Central memory CD8-positive, alpha-beta T cell (primary cell): ENCODE measurements at regions not wholly inside any gene's neighbourhood (a gene's known extent, or its start where the extent isn't known, plus 50 kb on each side); places are given as distances from the start of the nearest gene placed in this dataset.
"Not testable (repeated sequence)": the region's sequence is repeated elsewhere in the genome, so short reads cannot be mapped to it uniquely, and the experiment has no call there.

Source experiments
- ATAC-seq: fragments of 150-1000 bp; cut with Tn5 transposase; replicated peaks from 2 replicates; pipeline ENCODE4 v1.10.0; 2022; ENCODE audit warnings: mild to moderate bottlenecking, moderate FRiP score, moderate number of reproducible peaks; ENCODE audit not compliant: poor library complexity, severe bottlenecking; ENCODE audit errors: extremely low read depth
- DNase-seq, 2 donors: peaks; one replicate each; pipeline ENCODE4 v3.0.0; 2021; ENCODE audit warnings: low spot score in 2 of 2
- H3K27ac Mint-ChIP-seq: one replicate; pipeline ENCODE4 v1.8.0; 2022; ENCODE audit warnings: low read depth, mild to moderate bottlenecking, moderate library complexity, mixed read lengths
- H3K27me3 Mint-ChIP-seq: one replicate; pipeline ENCODE4 v1.8.0; 2022; ENCODE audit warnings: mixed read lengths
- H3K36me3 Mint-ChIP-seq: one replicate; pipeline ENCODE4 v1.8.0; 2022; ENCODE audit warnings: mild to moderate bottlenecking, moderate library complexity, mixed read lengths; ENCODE audit not compliant: insufficient read depth
- H3K4me1 Mint-ChIP-seq: one replicate; pipeline ENCODE4 v1.8.0; 2022; ENCODE audit warnings: mixed read lengths
- H3K4me3 Mint-ChIP-seq: one replicate; pipeline ENCODE4 v1.8.0; 2022; ENCODE audit warnings: mild to moderate bottlenecking, moderate library complexity, mixed read lengths
- H3K9me3 Mint-ChIP-seq: one replicate; pipeline ENCODE4 v1.8.0; 2022; ENCODE audit warnings: mixed read lengths

DNA sequence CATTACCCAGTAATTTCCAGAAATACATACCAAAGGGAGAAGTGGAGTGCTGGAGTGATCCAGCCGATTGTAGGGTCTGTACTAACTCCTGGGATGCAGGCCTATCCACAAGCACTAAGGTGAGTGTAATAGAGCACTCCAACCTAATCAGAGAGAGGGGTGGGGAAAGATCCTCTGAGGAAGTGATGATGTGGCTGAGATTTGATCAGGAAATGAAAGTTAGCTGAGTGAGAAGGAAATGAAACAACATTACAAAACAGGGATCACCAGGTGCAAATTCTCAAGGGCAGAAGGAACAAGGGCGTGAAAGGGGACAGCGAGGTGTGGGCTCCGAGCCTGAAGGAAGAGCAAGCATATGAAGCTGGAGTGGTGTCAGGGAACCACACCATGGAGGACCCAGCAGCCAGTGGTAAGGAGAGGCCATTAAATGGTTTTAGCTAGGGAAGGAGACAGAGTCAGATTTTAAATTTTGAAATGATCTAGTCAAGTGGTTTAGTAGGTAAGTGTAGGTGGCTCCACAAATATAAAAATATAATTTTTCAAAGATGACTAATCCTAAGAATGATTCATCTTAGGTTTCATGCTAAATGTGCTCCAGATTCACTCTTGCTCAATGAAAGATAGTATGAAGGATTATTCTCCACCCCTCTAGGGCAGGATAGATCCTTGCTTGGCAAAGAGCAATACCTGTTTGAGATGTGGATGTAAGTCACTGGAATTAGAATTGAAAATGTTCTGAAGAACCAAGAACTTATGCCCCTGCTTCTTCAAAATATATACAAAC lies 348.7 kb downstream of the TBL1XR1 start:
- no peaks in the 10 kb centered on the region for H3K4me1 Mint-ChIP-seq
- H3K27ac Mint-ChIP-seq: no peak overlapping the region
- peaks cover 5% of the 10 kb centered on the region for H3K27me3 Mint-ChIP-seq
- DNase-seq (no peak), ATAC-seq (no peak)
- H3K36me3 Mint-ChIP-seq: no peaks in the 10 kb centered on the region
- no peaks in the 10 kb centered on the region for H3K9me3 Mint-ChIP-seq
- H3K4me3 Mint-ChIP-seq: no peak overlapping the region

DNA sequence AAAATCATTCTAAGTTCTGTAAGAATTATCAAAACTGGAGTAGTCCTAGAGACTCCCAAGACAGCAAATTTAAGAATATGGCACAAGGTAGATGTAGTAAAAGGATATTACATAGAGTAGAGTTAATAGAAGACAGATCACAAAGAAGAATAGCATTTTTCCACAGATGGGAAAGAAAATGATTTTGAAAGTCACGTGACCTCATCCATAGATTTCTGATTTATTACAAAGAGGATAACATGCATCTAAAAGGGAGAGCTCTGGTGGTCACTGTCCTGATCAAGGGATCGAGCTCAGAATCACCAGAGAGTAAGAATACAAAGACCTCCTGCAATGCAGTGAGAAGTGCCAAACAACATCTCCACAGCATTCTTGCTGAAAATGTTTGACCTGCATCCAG lies 354.4 kb downstream of the TBL1XR1 start:
- no peaks in the 10 kb centered on the region for H3K36me3 Mint-ChIP-seq

DNA sequence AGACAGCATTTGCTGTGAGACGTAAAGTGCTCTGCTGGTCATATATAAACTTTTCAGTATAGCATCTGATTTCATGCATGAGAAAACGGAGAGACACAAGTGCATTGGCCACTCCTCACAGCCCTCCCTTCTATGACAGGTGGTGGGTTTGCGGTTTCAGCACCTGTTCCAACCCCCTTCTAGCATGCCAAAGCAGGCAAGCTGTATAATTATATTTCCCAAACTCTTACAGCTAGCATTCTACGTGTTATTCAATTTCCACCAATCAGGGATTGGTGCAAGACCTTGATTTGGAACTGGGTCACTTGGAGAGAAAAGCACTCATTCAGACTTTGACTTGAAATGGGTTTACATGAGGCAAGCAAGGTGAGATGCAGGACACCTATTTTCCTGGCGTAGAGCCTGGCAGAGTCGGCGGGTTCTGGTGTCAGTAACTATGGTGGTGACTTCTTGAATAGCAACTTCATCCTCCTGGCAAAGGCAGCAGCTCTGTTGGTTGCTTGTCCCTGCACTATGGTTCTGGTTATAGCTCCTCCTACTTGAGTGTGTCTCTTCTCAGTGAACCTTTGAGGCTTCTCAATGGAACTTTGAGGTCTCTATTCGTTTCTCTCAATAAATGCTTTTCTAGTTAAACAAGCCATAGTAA lies 356.5 kb downstream of the TBL1XR1 start:
- no peaks in the 10 kb centered on the region for H3K36me3 Mint-ChIP-seq
- H3K9me3 Mint-ChIP-seq: no peaks in the 10 kb centered on the region

More for the DNA sequence above, 354.4 kb downstream of the TBL1XR1 start:
- DNase-seq (no peak), ATAC-seq (no peak)
- Mint-ChIP-seq H3K4me1 (no peaks in the 10 kb centered on the region), H3K27me3 (peaks cover 42% of the 10 kb centered on the region), H3K4me3 (no peak overlapping the region), H3K27ac (no peak overlapping the region), H3K9me3 (no peaks in the 10 kb centered on the region)

DNA sequence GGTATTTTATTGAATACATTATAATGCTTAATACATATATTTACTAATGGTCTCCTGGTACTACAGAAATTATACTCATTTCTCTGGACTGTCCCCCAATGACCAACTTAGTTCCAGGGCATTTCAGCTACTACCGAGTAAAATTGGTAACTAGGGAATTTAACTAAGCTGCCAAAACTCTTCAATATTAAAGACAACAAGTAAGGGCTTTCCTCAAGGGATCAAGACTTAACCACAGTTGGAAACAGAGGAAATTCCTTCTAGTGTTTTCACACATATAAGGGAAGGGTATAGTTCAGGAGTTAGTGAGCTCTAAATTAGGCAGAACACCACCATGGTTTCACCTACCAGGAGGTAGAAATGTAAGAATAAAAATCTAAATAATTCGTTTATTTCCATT lies 357.4 kb downstream of the TBL1XR1 start:
- Mint-ChIP-seq H3K27ac (no peak overlapping the region), H3K27me3 (peaks cover 42% of the 10 kb centered on the region)

More for the DNA sequence above, 356.5 kb downstream of the TBL1XR1 start:
- ATAC-seq: no peak
- no peak for DNase-seq
- Mint-ChIP-seq H3K27ac (peak overlapping the region; percentile 35), H3K4me1 (no peaks in the 10 kb centered on the region), H3K27me3 (peaks cover 42% of the 10 kb centered on the region), H3K4me3 (no peak overlapping the region)

DNA sequence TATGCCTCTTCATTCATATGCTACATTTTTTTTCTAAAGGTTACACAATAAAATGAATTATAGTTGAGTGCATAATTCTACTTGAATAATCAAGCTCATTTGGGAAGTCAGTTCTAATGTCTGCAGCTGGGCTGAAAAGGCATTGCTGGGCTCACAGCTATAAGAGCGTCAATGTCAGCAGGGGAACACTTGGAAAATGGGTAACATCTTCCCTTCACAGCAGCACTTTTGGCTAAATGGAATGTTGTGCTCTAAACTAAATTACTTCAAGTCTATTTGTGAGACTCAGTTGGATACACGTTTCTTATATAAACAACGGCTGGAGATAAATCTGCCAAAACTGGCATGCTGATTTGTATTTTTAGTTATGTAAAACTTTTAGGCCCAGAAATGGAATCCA lies 357.8 kb downstream of the TBL1XR1 start:
- no peak overlapping the region for H3K27ac Mint-ChIP-seq
- H3K36me3 Mint-ChIP-seq: no peaks in the 10 kb centered on the region

More for the DNA sequence above, 357.4 kb downstream of the TBL1XR1 start:
- ATAC-seq: no peak
- DNase-seq: no peak
- Mint-ChIP-seq H3K36me3 (no peaks in the 10 kb centered on the region), H3K9me3 (no peaks in the 10 kb centered on the region), H3K4me3 (no peak overlapping the region), H3K4me1 (no peaks in the 10 kb centered on the region)

DNA sequence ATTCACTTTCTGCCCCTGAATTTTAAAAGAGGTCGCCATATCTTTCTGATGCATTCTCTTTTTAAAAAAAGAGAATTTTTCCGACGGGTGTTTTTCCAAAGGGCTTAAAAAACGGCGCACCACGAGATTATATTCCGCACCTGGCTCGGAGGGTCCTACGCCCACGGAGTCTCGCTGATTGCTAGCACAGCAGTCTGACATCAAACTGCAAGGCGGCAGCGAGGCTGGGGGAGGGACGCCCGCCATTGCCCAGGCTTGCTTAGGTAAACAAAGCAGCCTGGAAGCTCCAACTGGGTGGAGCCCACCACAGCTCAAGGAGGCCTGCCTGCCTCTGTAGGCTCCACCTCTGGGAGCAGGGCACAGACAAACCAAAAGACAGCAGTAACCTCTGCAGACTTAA lies 370.0 kb downstream of the TBL1XR1 start:
- DNase-seq, H3K4me1 Mint-ChIP-seq, H3K36me3 Mint-ChIP-seq, H3K9me3 Mint-ChIP-seq, ATAC-seq, H3K4me3 Mint-ChIP-seq, H3K27ac Mint-ChIP-seq: not testable (repeated sequence)
- H3K27me3 Mint-ChIP-seq: peaks cover 19% of the 10 kb centered on the region

More for the DNA sequence above, 357.8 kb downstream of the TBL1XR1 start:
- Mint-ChIP-seq H3K9me3 (no peaks in the 10 kb centered on the region), H3K27me3 (peaks cover 42% of the 10 kb centered on the region), H3K4me3 (no peak overlapping the region), H3K4me1 (no peaks in the 10 kb centered on the region)
- ATAC-seq: no peak
- DNase-seq: no peak

DNA sequence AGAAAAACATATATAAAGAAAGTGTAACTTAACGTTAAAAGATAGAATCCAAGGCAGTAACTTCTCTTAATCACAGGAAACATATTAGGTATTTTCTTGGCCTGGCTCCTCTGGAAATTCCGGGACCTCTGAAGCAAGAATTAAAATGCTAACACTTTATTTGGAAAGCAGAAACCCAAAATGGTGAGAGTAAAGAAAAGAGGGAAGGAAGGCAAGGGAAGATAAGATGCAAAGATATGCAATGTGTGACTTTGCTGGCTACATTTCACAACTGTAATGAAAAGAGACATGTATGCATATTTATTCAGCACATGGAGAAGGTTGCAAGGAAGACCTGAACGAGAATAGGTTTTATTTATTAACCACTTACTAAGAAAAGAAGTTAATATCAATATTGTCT lies 372.5 kb downstream of the TBL1XR1 start:
- Mint-ChIP-seq H3K9me3 (no peaks in the 10 kb centered on the region), H3K36me3 (no peaks in the 10 kb centered on the region), H3K4me1 (no peaks in the 10 kb centered on the region), H3K27ac (no peak overlapping the region), H3K4me3 (no peak overlapping the region), H3K27me3 (peaks cover 21% of the 10 kb centered on the region)
- ATAC-seq (no peak), DNase-seq (no peak)

DNA sequence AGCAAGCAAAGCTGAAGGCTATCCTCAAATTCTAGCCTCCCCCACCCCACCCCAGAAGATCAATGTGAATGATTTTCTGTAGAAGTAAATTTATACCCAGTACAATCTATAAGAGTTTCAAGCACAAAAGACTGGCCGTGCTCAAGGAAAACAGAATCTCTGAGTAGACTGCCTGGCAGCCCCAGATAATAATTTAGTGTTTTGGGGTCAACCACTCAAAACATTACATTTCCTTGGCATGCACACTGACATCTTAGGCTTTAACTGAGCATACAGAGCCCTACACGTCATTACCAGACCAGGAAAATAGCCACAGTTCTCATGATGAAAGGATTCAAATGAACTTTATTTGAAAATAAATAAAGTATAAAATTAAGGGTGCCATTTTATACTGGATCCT lies 376.5 kb downstream of the TBL1XR1 start:
- Mint-ChIP-seq H3K4me1 (no peaks in the 10 kb centered on the region), H3K36me3 (no peaks in the 10 kb centered on the region), H3K27ac (no peak overlapping the region), H3K9me3 (no peaks in the 10 kb centered on the region), H3K27me3 (peaks cover 21% of the 10 kb centered on the region), H3K4me3 (no peak overlapping the region)
- no peak for ATAC-seq
- DNase-seq: no peak

DNA sequence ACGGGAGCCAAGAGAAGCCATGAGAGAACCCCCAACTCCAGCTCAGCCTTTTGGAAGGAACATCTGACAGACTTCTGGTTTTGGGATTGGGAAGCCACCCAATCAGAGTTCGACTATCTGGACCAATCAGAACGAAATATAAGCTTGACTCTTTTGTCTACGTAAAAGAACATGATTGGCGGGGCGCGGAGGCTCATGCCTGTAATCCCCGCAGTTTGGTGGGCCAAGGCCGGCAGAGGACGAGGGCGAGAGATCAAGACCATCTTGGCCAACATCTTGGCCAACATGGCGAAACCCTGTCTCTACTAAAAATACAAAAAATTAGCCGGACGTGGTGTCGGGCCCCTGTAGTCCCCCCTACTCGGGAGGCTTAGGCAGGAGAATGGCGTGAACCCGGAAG lies 380.3 kb downstream of the TBL1XR1 start:
- no peak for DNase-seq
- Mint-ChIP-seq H3K9me3 (no peaks in the 10 kb centered on the region), H3K36me3 (peaks cover 1% of the 10 kb centered on the region), H3K4me3 (no peak overlapping the region), H3K4me1 (no peaks in the 10 kb centered on the region), H3K27ac (no peak overlapping the region), H3K27me3 (no peaks in the 10 kb centered on the region)
- no peak for ATAC-seq

DNA sequence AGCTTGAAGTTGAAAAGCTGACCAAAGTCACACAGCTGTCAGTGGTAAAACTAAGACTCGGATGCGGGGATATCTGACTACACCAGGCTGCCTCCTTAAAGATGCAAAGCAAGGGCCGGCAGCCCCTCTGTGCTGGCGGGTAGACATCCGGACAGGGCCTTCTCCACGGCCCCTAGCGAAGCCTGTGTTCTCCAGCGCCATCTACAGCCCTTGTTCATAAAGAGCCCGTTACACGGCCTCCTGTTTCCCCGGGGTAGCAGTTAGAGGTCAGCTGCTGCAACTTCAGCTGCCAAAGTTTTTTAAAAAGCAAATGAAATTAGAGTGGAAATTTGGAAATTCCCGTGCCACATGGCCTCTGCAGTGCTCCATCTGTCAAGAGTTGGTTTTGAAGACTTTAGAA lies 383.0 kb downstream of the TBL1XR1 start:
- ATAC-seq (no peak), DNase-seq (no peak)
- no peaks in the 10 kb centered on the region for H3K9me3 Mint-ChIP-seq
- no peak overlapping the region for H3K27ac Mint-ChIP-seq
- H3K27me3 Mint-ChIP-seq: no peaks in the 10 kb centered on the region
- no peaks in the 10 kb centered on the region for H3K4me1 Mint-ChIP-seq
- H3K36me3 Mint-ChIP-seq: peaks cover 1% of the 10 kb centered on the region
- H3K4me3 Mint-ChIP-seq: no peak overlapping the region

DNA sequence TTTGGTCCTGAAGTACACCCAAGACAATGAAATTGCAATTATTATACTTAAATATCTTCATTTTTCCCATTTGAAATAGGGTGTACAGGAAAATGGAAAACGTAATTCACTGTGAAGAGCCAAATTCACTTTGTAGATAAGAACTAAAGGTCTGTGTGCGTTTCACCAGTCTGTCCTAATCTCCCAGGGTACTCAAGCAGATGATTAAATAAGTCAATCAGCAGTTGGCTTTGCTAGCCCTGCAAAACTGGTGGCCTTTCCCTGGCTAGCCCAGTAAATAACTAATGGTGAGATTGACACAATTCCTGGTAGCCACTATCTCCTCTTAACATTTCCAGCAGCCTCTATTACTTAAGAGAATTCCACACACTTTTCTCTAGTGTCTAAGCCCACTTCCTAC lies 389.3 kb downstream of the TBL1XR1 start:
- Mint-ChIP-seq H3K36me3 (no peaks in the 10 kb centered on the region), H3K27ac (no peak overlapping the region), H3K4me3 (no peak overlapping the region), H3K27me3 (no peaks in the 10 kb centered on the region), H3K9me3 (no peaks in the 10 kb centered on the region), H3K4me1 (no peaks in the 10 kb centered on the region)
- no peak for DNase-seq
- no peak for ATAC-seq

DNA sequence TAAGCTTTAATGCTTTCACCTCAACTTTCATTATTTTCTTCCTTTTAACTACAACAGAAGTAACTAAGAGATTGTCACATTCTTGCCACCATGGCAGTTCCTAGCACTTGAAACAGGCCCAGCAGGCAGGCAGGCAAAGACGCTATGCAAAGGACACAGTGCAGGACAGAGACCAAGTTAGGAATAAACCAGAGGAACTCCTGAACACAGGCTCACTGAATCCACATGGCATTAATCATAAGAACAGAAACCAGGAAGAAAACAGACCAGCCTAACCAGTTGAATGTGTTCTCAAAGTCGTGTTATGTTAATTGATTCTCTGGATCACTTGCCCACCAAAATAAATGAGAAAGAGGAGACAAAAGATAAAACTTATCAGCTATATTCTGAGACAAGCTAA lies 397.6 kb downstream of the TBL1XR1 start:
- H3K27me3 Mint-ChIP-seq: peaks cover 4% of the 10 kb centered on the region
- no peak for ATAC-seq
- no peak overlapping the region for H3K4me3 Mint-ChIP-seq
- H3K27ac Mint-ChIP-seq: no peak overlapping the region
- H3K4me1 Mint-ChIP-seq: no peaks in the 10 kb centered on the region
- no peaks in the 10 kb centered on the region for H3K9me3 Mint-ChIP-seq
- no peak for DNase-seq
- no peaks in the 10 kb centered on the region for H3K36me3 Mint-ChIP-seq

DNA sequence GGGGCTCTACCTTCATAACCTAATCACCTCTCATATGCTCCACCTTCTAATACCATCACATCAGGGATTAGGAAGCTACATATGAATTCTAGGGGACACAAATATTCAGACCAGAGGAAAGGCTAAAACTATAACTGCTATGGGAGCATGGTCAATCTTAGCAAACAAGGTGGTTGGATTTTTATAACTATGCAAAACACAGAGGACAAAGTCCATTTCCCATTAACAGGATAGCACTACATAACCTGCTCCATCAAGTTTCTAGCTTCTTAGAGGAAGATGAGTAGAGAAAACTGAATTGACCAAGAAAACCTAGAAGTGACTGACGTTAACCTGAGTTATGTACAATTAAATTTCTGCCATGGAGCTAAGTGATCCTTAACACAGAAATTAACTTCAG lies 398.6 kb downstream of the TBL1XR1 start:
- H3K9me3 Mint-ChIP-seq: no peaks in the 10 kb centered on the region
- ATAC-seq (no peak), DNase-seq (no peak)
- H3K4me1 Mint-ChIP-seq: no peaks in the 10 kb centered on the region
- H3K36me3 Mint-ChIP-seq: no peaks in the 10 kb centered on the region
- H3K27me3 Mint-ChIP-seq: peaks cover 12% of the 10 kb centered on the region
- H3K4me3 Mint-ChIP-seq: no peak overlapping the region
- H3K27ac Mint-ChIP-seq: no peak overlapping the region
